ENCODE measurements at regions not wholly inside any gene's neighbourhood (a gene's known extent, or its start where the extent isn't known, plus 50 kb on each side); places are given as distances from the start of the nearest gene placed in this dataset.

GRCh38 chr12:127174881-127175280 lies 1092.1 kb upstream of the TMEM132C start:
- H3K4me3 ChIP-seq (ENCODE audit: low read length), result no peak overlapping the region
- TF ChIP-seq CTCF (IDR thresholded peaks at IDR 0.05; ENCODE audit: insufficient read depth, low read depth, low read length, missing control alignments), result no peak
- DNase-seq (ENCODE audit: low read depth), result peak; percentile 16

GRCh38 chr12:127175361-127175760 lies 1091.6 kb upstream of the TMEM132C start:
- no peak for TF ChIP-seq CTCF (IDR thresholded peaks at IDR 0.05; ENCODE audit: insufficient read depth, low read depth, low read length, missing control alignments)
- H3K4me3 ChIP-seq (ENCODE audit: low read length), result no peak overlapping the region
- DNase-seq (ENCODE audit: low read depth), result no peak

GRCh38 chr12:127176804-127177203 lies 1090.2 kb upstream of the TMEM132C start:
- no peak for DNase-seq (ENCODE audit: low read depth)
- H3K4me3 ChIP-seq (ENCODE audit: low read length), result no peak overlapping the region
- no peak for TF ChIP-seq CTCF (IDR thresholded peaks at IDR 0.05; ENCODE audit: insufficient read depth, low read depth, low read length, missing control alignments)

- TF ChIP-seq CTCF (IDR thresholded peaks at IDR 0.05; ENCODE audit: insufficient read depth, low read depth, low read length, missing control alignments), result no peak
- no peak for DNase-seq (ENCODE audit: low read depth)
- H3K4me3 ChIP-seq (ENCODE audit: low read length), result no peak overlapping the region
Observed at GRCh38 chr12:127178052-127178451, 1088.9 kb upstream of the TMEM132C start.

- no peak overlapping the region for H3K4me3 ChIP-seq (ENCODE audit: low read length)
- DNase-seq (ENCODE audit: low read depth), result no peak
- TF ChIP-seq CTCF (IDR thresholded peaks at IDR 0.05; ENCODE audit: insufficient read depth, low read depth, low read length, missing control alignments), result no peak
Observed at GRCh38 chr12:127178463-127178862, 1088.5 kb upstream of the TMEM132C start.

GRCh38 chr12:127179176-127179575 lies 1087.8 kb upstream of the TMEM132C start:
- TF ChIP-seq CTCF (IDR thresholded peaks at IDR 0.05; ENCODE audit: insufficient read depth, low read depth, low read length, missing control alignments), result no peak
- peak; percentile 83 for DNase-seq (ENCODE audit: low read depth)
- no peak overlapping the region for H3K4me3 ChIP-seq (ENCODE audit: low read length)

- no peak overlapping the region for H3K4me3 ChIP-seq (ENCODE audit: low read length)
- no peak for DNase-seq (ENCODE audit: low read depth)
Observed at GRCh38 chr12:127182018-127182417, 1085.0 kb upstream of the TMEM132C start.

More at GRCh38 chr12:127182018-127182417, 1085.0 kb upstream of the TMEM132C start:
- TF ChIP-seq CTCF (IDR thresholded peaks at IDR 0.05; ENCODE audit: insufficient read depth, low read depth, low read length, missing control alignments), result no peak

All from epithelial cell of esophagus (primary cell).